GM21360 (cell line): ENCODE measurements at regions not wholly inside any gene's neighbourhood (a gene's known extent, or its start where the extent isn't known, plus 50 kb on each side); places are given as distances from the start of the nearest gene placed in this dataset.

ENCODE experiments used
- ATAC-seq: cut with Tn5 transposase; IDR thresholded peaks from one replicate; pipeline ENCODE4 v1.9.1; 2021; ENCODE audit warnings: mild to moderate bottlenecking, moderate library complexity; ENCODE audit not compliant: unreplicated experiment

GRCh38 chr4:83810428-83810827 lies 274.5 kb downstream of the GPAT3 start:
- no peak for ATAC-seq

DNA sequence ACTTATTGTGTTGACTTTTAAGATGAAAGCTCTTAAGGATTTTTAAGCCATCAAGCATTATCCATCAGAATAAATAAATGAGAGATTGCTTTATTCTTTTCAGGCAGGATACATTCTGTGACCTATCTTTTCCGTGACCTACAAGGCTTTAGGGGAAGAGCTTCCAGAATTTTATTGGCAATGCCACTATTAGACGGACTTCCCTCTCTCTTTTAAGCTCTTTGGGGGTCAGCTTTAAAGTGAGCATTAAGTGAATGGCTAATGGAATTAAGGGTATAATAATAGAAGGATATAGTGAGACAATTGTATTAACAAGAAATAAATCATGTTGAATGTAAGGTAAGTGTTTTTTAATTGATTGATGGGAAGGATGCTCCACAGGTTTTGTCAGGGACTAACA lies 273.7 kb downstream of the GPAT3 start:
- no peak for ATAC-seq

DNA sequence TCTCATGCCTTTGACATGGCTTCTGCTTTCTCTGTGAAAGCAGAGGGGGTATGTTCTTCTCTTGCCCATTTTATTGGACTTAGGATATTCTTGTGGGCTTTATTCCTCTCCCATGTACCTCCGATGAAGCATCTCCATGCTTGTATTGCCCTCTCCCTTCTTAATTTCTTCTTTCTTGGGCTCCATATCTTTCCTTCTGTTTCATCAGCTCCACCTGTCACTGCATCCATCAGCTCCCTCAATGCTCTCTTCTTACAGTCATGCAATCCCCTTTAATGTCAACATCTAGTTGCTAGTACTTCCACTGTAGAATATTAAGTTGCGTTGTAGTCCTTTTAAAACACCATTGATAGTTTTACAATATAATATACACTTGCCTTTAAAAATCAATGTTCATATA lies 257.6 kb downstream of the GPAT3 start:
- ATAC-seq, result no peak

DNA sequence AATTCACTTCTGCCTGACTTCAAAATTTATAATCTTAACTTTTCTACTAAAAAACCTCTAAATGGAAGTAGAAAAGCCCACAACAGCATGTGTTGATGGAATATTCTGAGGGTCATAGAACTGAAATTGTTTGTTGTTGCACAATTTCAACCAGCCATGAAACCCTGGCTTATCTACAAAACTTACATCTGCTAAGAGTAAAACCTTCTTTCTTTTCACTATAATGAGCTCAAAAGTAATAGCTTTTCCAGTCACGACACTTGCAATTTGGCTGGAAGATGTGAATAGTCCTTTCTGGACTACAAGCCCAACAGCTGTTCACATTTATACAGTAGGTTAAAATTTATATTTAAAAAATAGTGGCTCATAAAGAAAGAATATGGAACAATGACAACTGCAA lies 250.0 kb downstream of the GPAT3 start:
- ATAC-seq, result no peak

- ATAC-seq, result no peak
These were observed 247.3 kb downstream of the GPAT3 start for GRCh38 chr4:83783215-83783614.

DNA sequence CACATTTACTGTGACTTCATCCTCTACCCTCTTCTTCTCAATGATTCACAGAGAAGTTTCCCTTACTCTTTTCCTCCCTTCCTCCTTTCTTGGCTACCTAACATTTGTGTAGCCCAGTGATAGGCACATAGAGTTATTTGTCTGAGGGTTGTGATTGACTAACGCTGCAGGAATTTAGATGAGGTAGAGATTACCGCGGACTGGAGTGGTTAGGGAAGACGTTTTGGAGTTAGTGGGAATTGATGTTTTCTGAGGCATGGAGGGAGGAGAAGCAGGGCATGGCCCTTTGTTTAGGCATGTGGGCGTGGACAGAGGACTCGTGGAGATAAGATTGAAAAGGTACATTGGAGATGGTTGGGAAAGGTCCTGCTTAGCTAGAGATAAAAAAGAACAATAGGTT lies 246.7 kb downstream of the GPAT3 start:
- no peak for ATAC-seq

- ATAC-seq, result no peak
These were observed 245.5 kb downstream of the GPAT3 start for GRCh38 chr4:83781434-83781833.

DNA sequence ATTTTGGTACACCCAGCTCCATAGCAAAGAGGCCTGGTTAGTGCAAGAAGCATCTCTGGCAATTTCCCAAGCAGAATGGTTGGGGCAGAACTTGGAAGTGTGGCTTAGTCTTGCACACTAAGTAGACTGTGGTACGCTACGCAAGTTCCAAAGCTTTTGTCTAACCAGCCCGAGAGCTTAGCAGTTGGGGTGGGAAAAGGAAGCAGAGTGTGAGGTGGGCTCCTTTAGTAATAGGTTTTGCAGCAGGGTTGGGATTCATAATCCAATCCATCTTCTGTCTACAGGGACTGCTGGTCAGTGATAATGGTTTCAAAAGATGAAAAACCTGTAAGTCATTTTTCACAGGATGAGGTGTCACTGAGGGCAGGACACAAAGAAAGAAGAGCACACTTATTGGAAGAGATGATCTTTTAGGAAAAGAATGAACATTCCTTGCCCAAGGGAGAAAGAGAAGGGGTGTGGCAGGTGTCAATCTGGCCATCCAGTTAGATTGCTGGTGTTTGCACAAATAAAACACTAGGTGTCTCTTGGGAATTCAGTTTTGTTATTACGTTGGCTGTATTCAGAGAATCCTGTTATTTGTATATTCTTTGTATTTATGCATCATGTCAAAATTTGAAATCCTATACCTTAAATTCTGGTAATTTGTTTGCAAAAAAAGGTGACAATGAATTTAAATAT lies 244.3 kb downstream of the GPAT3 start:
- no peak for ATAC-seq

GRCh38 chr4:83779103-83780052 lies 243.5 kb downstream of the GPAT3 start:
- no peak for ATAC-seq

GRCh38 chr4:83772685-83773084 lies 236.8 kb downstream of the GPAT3 start:
- no peak for ATAC-seq

DNA sequence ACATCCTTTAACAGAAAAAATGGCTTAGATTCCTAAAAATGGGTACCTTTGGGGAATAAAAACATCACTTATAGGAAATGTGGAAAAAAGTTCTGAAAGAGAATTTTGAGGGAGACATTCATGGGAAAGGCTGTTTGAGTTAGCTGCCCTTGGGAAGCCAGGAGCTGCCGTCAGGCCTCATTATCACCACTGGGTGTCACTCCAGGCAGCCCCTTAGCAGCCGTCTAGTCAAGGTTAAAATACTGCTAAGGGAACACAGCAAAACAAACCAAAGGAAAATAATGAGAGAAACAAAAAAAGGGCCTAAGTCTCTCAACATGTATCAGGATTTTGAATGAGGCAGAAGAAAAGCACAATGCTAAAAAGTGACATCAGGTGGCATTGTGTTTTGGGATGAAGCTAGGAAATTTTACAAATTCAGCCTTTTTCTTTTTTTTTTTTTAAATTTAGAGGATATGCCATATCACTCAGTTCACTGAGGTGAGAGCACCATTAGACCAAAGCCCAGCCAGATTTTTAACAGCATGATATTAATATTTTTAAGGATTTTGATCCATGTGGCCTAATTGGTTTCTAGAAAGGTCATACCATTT lies 235.3 kb downstream of the GPAT3 start:
- ATAC-seq, result no peak

GRCh38 chr4:83768146-83768545 lies 232.2 kb downstream of the GPAT3 start:
- no peak for ATAC-seq

DNA sequence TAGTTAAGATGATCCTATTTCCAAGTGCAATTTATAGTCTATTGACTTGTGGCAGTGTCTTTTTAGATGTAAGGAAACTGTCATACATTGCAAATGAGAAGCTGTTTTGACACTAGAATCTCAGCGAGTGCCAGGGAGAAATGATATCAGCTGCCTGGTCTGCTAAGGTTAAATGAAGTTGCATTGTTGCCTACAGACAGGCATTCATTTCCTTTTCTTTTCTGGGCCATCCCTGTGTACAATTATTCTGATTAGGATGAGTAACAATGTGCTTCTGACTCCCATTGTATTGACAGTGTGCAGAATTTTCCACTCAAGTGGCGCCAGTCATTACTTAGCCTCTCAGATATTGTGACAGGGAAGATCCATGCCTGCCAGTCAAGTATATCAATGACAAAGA lies 231.2 kb downstream of the GPAT3 start:
- ATAC-seq, result no peak

- no peak for ATAC-seq
These were observed 223.7 kb downstream of the GPAT3 start for GRCh38 chr4:83759611-83760010.

DNA sequence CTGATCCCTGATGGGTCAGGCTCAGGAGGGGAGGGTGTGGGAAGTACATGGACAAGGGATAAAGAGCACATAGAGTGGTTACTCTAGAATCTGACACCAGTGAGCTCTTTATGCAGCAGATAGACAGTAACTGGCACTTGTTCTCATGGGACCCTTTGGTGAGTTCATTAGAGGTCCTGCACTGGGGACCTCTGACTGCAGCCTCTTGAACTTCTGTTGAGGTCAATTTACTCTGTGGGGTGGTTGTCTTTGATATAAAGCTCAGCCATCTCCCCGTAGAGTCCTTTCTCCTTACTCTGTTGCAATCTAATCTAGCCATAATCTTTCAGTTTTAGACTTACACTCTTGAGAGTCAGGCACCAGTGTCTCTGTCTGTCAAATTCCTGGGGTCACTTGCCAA lies 222.4 kb downstream of the GPAT3 start:
- ATAC-seq, result no peak

- no peak for ATAC-seq
These were observed 221.3 kb downstream of the GPAT3 start for GRCh38 chr4:83757121-83757621.

GRCh38 chr4:83753260-83753659 lies 217.4 kb downstream of the GPAT3 start:
- no peak for ATAC-seq

GRCh38 chr4:83751336-83751949 lies 215.5 kb downstream of the GPAT3 start:
- ATAC-seq, result no peak

DNA sequence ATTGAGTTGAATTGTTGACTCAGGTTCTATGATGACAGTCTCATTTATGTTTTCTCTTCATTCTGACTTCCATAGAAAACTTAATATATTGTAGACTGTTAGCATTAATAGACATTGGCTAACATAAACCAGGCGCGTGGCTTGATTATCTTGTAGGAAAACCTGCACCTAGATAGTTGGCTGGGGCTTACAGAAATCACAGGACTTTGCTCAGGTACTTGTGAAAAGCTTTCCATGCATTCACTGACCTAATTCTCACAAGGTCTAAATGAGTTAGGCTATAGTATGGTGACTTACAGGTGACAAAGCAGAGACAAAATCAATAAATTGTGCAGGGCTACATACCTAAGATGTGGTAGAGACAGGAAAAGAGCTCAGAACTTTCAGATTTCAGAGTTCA lies 212.8 kb downstream of the GPAT3 start:
- no peak for ATAC-seq

DNA sequence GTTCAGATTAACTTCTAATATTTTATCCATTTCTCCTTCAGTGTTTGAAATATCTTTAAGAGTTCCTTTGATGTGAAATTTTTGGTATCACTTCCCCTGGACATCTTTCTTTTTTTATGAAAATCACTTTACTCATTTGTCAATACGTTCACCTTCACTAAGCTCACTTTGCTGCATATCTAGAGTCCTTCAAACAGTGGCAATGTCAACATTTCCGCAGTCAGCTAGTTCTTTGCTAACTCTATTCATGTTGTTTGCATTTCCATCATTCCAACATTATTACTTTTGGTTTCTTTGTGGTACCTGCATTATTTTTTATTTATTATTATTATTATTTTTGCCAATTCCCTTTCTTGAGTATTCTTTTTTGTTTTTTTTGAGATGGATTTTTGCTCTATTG lies 203.0 kb downstream of the GPAT3 start:
- ATAC-seq, result no peak

- ATAC-seq, result no peak
These were observed 198.7 kb downstream of the GPAT3 start for GRCh38 chr4:83734576-83734975.
